ENCODE measurements at regions not wholly inside any gene's neighbourhood (a gene's known extent, or its start where the extent isn't known, plus 50 kb on each side); places are given as distances from the start of the nearest gene placed in this dataset.
"Not testable (repeated sequence)": the region's sequence is repeated elsewhere in the genome, so short reads cannot be mapped to it uniquely, and the experiment has no call there.

DNA sequence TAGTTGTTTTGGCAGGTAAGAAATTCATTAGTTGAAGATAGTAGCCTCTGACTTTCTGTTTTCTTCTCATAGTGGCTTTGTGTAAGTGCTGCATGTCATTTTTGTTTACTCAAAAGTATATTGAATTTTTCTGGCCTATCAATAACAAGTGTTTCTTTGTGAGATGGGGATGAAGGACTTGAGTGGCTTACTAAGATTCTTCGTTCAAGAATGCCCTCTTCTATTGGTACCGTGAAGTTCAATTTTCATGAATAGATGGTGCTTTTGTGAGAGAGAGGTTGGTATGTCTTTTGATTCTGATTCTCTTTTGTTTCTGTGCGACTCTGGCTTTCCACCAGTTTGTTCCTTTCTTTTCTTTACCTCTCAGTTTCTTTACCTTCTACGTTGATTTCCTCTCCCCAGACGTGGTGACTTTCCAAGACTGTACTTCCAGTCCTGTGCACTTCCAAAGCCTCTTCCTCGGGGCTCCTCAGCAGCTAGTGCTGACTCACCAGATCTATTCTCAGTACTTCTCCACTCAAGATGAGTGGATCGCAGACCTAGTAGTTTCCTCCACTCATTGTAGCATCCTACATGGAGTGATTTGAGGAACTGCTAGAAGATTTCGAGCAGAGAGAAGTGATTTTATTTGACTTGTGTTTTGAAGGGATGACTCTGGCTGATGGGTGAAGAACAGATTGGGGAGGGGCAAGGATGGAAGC is 82.0 kb upstream of the EPHB3 start:
- DNase-seq, result no peak

DNA sequence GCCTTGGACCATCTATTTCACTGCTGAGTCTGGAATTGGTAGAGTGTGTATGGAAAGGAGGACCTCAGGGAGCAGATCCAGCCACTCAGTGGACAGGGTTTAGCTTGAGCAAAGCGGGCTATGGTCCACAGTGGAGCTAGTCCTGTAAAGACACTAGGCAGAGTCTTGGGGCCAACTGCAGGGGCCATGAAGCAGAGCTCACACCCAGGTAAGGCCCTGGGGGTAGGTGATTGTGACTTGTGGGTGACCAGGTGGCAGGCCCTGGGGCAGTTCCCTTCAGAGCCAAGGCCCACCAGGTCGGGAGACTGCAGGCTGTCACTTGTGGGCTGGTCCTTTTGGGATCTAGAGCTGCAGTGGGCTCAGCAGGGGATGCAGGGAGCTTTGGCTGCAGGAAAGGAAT is 80.8 kb upstream of the EPHB3 start:
- no peak for DNase-seq

DNA sequence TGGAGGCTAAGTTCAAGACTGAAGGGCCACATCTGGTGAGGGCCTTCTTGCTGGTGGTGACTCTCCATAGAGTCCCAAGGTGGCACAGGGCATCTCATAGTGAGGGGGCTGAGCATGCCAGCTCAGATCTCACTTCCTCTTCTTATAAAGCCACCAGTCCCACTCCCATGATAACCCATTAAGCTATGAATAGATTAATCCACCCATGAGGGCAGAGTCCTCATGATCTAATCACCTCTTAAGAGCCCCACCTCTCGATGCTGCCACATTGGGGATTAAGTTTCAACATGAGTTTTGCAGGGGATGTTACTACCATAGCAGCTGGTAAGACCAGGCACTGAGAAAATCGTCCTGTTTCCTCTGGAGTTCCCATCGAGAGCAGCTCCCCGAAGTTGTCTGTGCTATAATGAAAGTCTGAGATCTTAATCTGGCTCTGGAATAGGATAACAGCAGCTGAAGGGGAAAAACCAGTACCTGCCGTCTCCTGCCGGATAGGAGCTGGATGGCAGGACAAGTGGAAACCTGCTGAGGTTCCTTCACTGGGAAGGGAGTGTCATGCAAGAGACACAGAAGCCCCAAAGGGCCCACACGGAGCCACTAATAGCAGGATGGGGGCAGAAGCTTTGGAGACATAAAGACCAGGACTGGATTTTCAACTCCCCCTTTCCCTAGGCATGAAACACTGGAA is 79.5 kb upstream of the EPHB3 start:
- DNase-seq, result peak; percentile 37

DNA sequence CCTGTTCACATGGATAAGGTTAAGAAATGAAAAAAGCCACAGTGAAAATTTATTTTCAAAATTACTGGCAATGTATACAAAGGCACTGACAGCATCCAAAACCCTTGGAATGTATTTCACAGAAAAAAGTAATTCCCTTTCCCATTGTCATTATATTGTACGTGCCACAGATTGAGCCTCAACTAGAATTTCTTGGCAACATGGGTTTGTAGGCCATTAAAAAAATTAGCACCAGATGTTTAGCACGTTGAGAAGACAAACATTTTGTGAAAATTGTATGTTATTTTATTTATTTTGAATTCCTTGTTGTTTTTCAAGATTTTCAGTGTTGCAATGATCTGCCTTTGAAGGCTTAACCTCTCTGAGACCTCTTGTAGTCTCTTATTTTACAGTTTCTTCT is 76.3 kb upstream of the EPHB3 start:
- DNase-seq, result no peak

DNA sequence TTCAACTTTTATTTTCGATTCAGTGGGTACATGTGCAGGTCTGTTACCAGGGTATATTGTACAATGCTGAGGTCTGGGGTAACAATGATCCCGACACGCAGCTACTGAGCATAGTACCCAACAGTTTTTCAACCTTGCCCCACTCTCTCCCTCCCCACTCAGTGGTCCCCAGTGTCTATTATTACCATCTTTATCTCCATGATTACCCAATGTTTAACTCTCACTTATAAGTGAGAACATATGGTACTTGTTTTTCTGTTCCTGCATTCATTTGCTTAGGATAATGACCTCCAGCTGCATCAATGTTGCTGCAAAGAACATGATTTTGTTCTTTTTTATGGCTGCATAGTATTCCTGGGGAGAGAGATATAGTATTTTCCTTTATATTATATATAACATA is 75.7 kb upstream of the EPHB3 start:
- DNase-seq, result no peak

DNA sequence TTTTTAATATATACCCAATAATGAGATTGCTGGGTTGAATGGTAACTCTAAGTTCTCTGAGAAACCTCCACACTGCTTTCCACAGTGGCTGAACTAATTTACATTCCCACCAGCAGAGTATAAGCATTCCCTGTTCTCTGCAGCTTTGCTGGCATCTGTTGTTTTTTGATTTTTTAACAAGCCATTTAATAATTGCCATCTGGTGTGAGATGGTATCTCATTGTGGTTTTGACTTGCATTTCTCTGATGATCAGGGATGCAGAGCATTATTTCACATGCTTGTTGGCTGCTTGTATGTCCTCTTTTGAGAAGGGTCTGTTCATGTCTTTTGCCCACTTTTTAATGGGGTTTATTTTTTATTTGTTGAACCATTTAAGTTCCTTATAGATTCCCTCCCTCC is 75.0 kb upstream of the EPHB3 start:
- DNase-seq, result no peak

DNA sequence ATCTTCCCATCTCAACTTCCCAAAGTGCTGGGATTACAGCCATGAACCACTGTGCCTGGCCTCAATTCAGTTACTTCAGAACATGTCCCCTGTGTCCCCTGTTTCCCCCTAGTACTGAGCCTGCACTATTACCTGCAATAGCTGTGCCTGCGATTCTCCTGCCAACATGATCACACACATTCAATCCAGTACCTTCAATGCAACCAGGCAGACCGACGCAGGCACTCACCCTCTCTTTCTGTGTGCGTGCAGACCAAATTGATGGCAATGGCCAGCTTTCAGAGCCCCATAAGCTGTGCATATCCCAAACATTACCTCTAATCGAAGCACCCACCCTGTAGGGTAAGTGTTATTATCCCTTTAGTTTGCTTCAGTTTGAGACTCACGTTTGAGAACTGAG is 73.0 kb upstream of the EPHB3 start:
- no peak for DNase-seq

DNA sequence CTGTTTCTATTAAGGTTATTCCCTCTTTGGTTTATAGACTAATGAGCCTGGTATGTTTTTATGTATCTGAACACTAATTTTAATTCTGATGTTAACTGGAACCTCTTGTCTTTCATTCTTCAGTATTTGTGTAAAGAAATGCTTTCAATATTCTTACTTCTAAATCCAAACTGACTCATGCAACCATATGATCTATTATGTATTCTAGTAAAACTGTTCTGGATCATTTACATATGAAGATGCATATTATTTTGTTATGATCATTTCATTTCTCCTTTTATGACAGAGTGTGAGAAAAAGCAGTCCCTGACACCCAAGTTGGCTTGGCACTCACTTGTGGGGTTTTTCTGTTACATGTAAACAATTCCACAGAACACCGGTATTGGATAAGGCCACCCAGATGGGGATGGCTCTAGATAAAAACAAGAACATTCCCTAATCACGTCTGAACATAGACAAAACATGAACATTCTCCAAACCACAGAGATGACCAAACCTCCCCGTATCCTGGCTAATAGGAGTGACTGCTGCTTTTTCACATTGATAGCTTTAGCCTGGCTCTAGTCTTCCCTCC is 72.2 kb upstream of the EPHB3 start:
- DNase-seq, result no peak

DNA sequence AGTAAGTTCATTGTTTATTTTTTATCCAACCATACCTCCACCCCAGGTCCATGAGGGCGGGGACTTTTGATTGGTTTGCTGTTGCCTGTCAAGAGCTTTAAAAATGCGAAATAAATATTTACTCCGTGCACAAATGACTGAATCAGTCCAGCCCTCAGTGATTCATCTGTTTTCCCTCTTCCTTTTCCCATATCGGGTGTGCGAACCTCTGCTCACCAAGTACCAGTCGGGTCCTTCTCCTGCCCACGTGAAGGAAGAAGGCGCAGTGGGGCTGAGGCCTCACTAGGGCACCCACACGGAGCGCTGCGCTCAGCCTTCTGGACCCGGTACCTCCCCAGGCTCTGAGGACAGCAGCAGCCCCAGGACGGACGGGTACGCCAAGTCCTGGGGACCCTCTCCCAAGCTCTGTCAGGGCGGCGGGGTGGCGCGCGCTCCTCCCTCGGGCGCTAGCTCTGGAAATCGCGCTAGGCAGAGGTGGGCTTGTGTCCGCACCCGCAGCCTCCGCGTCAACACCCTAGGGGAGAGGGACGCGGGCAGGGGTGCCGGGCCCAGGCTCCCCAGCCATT is 70.5 kb upstream of the EPHB3 start:
- no peak for DNase-seq

DNA sequence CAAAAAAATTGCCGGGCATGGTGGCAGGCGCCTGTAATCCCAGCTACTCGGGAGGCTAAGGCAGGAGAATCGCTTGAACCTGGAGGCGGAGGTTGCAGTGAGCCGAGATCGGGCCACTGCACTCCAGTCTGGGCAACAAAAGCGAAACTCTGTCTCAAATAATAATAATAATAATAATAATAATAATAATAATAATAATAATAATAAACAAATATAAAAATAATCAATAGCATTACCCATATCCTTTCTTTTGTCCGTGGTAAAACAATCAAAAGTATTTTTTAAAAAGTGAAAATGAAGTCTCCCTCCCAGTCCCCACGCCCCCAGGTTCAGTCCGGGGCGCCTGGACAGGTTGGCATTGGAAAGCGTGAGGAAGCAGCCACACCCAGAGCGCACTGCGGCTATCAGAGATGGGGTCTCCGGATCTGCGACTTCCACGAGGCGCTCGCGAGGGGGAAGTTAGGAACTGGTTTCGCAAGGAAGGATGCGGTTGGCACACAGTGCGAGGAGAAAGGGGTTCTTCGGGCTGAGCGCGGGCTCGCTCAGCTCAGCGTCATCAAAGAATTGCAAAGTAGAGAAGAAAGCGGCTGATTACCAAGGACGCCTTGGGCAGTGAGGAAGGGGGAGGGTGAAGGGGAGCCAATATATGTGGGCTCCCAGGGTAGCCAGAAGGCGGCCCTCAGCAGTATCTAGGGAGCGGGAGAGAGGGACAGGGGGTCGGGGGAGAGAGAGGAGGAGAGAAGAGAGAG is 69.5 kb upstream of the EPHB3 start:
- no peak for DNase-seq

DNA sequence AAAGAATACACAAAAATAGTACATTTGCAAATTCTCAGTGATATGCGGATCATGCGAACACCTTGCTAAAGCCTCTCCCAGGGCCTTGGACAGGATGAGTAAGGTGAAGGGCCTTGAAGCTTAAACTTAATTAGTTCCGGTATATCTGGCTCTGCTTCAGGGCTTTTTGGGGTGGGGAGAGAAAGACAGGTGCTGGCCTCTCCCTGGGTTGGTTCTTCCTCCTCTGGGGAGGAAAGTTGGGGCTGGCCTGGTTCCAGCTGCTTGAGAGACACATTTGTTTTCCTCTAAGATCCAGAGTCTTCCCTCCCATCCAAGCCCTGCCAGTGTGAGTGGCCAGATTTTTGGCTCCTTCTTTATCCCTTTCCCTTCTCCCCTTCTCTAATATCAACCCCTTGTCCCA is 64.7 kb upstream of the EPHB3 start:
- peak; percentile 52 for DNase-seq

DNA sequence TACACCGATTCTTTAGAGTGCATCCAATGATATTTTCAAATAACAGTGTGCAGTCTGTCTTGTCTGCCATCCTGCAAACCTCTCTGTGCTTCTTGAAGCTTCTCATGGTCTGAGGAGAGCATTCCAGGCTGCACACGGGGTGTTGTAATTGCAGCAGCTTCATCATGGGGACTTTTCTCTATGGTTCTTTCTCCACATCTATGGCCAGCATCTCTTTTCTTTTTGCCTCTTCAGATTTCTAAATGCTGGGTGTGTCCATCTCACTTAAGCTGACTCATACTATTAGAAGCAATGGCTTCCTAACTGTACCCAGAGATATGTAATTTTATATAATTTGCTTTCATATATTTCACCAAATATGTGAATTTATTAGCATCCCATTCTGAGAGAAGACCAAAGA is 63.8 kb upstream of the EPHB3 start:
- no peak for DNase-seq

DNA sequence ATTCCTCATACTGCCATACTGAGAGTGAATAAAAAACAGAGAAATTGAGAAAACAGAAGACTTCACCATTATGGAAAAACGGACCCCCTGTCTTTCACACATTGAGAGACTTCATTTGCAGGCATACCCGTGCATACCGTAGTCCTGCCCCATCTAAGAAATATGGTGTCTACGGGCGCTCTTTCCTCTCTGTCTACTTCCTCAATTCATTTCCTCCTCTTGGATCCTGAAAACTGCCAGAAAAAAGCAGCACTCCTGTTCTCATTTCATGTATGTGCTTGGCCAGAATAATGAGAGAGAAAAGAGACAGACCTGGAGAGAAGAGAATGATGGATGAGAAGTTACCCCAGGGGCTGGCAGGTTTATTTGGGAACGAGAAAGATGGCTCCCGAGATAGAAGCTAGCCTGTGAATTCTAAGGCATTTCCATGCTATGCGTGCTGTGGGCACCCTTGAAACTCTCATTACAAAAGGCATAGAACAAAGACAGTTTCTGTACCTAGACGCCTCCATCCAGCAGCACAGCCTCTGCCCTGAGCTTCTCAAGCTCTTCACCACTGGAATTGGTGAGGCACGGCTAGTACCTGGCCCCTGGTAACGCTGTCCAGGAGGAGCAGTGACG is 62.5 kb upstream of the EPHB3 start:
- no peak for DNase-seq

DNA sequence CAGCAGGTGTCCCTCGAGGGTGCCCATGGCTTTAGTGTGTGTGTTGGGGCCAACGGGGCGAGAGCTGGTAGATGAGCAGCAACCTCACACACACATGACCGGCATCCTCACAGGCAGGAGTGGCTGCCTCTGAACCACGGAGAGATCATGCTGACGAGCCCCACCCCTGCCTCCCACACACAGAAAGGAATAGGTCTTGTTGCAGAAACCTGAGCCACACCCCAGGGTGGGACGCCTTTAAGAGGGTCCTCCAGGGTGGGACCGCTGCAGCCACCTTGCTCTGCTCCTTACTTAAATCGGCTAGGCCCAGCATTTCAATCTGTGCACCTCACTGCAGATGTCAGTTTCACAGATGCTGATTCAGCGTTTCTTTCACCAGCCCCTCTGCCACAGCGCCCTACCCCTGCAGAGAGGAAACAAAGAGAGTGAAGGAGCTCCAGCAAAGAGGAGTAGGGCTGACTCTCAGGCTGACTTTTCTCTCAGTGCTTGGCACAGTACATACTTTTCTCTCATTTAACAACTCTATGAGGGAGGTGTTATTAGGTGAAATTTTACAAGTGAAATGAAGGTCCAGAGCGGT is 61.2 kb upstream of the EPHB3 start:
- no peak for DNase-seq

DNA sequence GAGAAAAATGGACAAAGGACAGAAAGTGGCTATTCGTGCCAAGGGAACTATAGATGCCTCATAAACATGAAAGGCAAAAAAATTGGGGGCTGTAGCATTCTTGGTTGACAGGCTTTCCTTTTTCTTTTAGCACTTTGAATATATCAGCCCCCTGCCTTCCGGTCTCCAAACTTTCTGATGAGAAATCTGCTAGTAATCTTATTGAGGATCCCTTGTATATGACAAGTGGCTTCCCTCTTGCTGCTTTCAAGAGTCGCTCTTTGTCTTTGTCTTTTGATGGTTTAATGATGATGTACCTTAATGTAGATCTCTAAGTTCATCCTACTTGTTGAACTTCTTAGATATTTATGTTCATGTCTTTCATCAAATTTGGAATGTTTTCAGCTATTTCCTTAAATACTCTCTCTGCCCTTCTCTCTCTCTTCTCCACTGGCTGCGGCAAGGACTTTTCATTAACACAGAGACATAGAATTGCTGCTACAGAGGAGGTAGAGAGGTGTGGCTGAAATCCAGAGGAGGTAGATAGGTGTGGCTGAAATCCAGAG is 59.4 kb upstream of the EPHB3 start:
- no peak for DNase-seq

DNA sequence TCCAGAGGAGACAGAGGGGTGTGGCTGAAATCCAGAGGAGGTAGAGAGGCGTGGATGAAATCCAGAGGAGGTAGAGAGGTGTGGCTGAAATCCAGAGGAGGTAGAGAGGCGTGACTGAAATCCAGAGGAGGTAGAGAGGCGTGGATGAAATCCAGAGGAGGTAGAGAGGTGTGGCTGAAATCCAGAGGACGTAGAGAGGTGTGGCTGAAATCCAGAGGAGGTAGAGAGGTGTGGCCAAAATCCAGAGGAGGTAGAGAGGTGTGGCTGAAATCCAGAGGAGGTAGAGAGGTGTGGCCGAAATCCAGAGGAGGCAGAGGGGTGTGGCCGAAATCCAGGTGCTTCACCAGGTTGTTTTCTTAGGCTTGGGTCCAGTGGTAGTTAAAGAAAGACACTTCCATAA is 58.7 kb upstream of the EPHB3 start:
- not testable (repeated sequence) for DNase-seq

DNA sequence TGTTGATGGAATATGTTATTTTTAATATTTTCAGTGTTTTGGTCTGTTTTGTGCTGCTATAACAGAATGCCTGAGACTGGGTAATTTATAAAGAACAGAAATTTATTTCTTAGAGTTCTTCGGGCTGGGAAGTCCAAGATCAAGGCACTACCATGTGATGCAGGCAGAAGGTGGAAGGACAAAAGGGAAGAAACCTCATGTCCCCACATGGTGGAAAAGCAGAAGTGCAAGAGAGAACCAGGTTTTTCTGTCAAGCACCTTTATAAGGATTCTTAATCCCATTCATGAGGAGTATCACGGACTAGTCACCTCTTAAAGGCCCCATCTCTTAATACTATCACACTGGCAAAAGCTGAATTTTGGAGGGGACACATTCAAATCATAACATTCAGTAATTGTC is 57.9 kb upstream of the EPHB3 start:
- no peak for DNase-seq

DNA sequence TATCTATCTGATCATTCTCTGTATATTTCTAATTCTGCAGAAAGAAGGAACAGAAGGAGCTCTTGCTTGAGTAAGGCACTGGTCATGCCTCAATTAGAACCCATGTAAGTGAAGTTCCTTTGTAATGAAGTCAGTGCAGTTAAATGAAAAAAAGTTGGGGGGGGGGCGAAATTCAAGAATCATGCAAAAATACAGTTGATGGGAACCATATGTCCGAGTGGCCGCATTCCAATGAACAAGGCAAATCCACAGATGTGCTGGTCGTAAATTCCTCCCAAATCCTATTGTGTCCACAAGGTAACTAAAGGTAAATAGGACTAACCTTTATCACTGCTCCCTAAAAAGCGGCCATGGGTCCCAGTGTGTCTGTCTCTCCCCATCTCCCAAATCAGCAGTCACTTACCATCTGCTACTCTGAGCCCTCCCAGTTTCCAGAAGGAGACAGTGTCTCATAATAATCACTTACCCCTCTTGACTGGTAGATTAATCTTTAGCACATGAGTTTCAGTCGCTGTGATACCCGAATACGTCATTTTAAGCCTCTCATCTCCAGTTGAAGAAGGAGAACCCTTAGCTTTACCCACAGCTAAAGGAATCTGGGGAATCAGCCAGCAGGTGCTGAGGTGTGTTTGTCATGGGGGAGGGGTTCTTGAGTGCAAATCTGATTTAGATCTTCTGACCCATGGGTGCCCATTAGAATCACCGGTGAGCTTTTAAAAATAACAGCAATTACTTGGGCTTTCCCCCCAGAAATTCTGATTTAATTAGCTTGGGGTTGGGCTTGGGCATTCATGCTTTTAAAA is 56.3 kb upstream of the EPHB3 start:
- DNase-seq, result peak; percentile 19

DNA sequence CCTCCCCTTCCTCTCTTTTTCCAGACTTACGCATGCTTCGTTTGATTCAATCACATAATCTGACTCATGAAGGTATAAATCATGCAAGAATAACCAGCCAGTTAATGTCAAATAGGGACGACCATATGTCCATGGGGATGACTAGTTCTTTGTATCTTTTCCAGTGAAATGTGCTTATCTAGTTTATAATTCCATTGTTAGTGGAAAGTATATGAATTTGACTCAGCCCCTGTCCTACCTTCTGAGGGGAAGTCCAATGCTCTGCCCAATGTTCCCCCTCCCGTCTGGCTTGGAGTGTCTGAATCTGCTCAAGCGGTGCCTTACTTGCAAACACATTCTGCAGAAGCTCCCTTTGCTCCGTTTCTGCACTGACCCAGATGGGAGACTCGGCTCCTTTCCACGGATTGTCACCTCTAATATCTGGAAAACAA is 55.0 kb upstream of the EPHB3 start:
- DNase-seq, result no peak

DNA sequence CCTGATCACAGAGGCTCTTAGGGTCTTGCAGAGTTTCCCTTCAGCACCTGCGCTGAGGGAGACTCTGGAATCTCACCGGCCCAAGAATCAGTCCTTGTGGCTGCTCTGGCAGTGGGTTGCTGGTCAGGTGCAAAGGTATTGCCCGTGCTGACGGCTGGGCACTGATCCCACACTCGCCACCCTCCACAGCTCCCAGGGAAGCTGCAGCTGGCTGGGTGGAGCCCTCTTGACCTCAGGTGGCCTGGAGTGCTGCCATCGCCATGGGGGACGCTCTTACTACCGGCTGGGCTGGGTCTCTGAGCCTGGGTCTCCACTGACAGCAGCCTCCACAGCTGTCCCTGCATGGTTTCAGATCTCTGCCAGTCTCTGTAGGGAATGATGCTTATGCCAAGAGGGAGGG is 52.6 kb upstream of the EPHB3 start:
- no peak for DNase-seq

DNA sequence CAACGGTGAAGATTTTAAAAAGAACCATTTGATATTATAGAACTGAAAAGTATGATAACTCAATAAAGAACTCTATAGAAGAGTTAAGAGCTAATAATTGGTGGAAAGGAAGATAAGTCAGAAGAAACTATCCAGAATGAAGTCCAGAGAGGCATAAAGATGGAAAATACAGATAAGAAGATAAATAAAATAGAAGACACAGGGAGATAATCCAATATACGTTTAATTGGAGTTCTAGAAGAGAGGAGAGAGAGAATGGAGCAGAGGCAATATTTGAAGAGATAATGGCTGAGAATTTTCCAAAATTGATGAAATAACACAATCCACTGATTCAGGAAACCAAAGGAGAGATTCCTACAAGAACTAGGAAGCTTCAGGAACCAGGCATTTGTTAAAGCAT is 49.8 kb upstream of the EPHB3 start:
- DNase-seq, result no peak

Measured in NCI-H187 treated with DMSO at 0.1 percent for 48 hours (cell line).